Loucy (cell line): ENCODE measurements at regions not wholly inside any gene's neighbourhood (a gene's known extent, or its start where the extent isn't known, plus 50 kb on each side); places are given as distances from the start of the nearest gene placed in this dataset.
"Not testable (repeated sequence)": the region's sequence is repeated elsewhere in the genome, so short reads cannot be mapped to it uniquely, and the experiment has no call there.

Experiments
- H2AFZ ChIP-seq: fragments of 200-600 bp; sonication (generic); 2 replicates; pipeline ENCODE4 v1.6.0; 2016; ENCODE audit warnings: antibody characterized with exemption, mild to moderate bottlenecking, low read length, moderate library complexity
- H3F3A ChIP-seq: fragments of 200-600 bp; 2 replicates; pipeline ENCODE4 v1.6.0; 2016; ENCODE audit warnings: antibody characterized with exemption, low read depth, mild to moderate bottlenecking
- H3K27me3 ChIP-seq: fragments of 200-600 bp; sonication (generic); 2 replicates; pipeline ENCODE4 v1.6.1; 2014; ENCODE audit warnings: low read length, mild to moderate bottlenecking; ENCODE audit not compliant: insufficient read depth, poor library complexity, severe bottlenecking
- H3K36me3 ChIP-seq: fragments of 200-600 bp; sonication (generic); 2 replicates; pipeline ENCODE4 v1.6.1; 2016; ENCODE audit warnings: low read length; ENCODE audit not compliant: insufficient read depth
- H3K4me1 ChIP-seq: fragments of 200-600 bp; sonication (generic); 2 replicates; pipeline ENCODE4 v1.5.1; 2014; ENCODE audit warnings: low read length, mild to moderate bottlenecking; ENCODE audit not compliant: insufficient read depth, poor library complexity, severe bottlenecking
- H3K4me2 ChIP-seq: fragments of 200-600 bp; sonication (generic); 2 replicates; pipeline ENCODE4 v1.6.0; 2014; ENCODE audit warnings: antibody characterized with exemption, low read length, low read depth, mild to moderate bottlenecking; ENCODE audit not compliant: poor library complexity, severe bottlenecking
- H3K4me3 ChIP-seq: fragments of 200-600 bp; sonication (generic); 2 replicates; pipeline ENCODE4 v1.5.1; 2014; ENCODE audit warnings: low read length, mild to moderate bottlenecking, mixed read lengths; ENCODE audit not compliant: poor library complexity, severe bottlenecking
- H3K79me2 ChIP-seq: fragments of 200-600 bp; sonication (generic); 2 replicates; pipeline ENCODE4 v1.6.1; 2014; ENCODE audit warnings: low read length; ENCODE audit not compliant: insufficient read depth
- H3K9ac ChIP-seq: fragments of 200-600 bp; sonication (generic); 2 replicates; pipeline ENCODE4 v1.6.0; 2014; ENCODE audit warnings: mild to moderate bottlenecking, low read depth, low read length, moderate library complexity; ENCODE audit not compliant: poor library complexity, severe bottlenecking
- H3K9me2 ChIP-seq: fragments of 200-600 bp; sonication (generic); replicated peaks from 2 replicates; pipeline ENCODE4 v1.6.1; 2016; ENCODE audit warnings: low read depth, low read length, mixed read lengths
- H3K9me3 ChIP-seq: fragments of 200-600 bp; sonication (generic); 2 replicates; pipeline ENCODE4 v1.6.1; 2014; ENCODE audit warnings: mild to moderate bottlenecking, antibody characterized with exemption, low read length, low read depth; ENCODE audit not compliant: insufficient read depth
- H4K20me1 ChIP-seq: fragments of 200-600 bp; sonication (generic); 2 replicates; pipeline ENCODE4 v1.6.0; 2014; ENCODE audit warnings: antibody characterized with exemption, low read length, mild to moderate bottlenecking; ENCODE audit not compliant: insufficient read depth, poor library complexity, severe bottlenecking

DNA sequence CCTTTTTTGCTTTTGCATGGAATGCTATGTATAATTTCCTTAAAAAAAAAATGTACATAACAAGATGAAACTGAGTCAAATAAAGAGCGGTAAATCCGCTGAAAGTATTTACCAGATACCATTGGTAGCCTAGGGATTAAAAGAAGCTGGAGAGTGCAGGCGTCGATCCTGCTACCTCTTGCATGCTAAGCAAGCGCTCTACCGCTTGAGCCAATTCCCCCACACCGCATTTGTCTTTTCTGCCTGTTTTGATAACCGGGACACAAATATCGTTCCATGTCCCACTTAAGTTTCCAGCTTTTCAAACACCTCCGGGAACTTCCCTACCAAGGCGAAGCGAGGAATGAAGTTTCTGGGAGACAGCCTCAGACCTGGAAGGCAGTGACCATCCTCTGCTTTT is 113.9 kb upstream of the ZNF322 start:
- H3K9ac ChIP-seq, result not testable (repeated sequence)

DNA sequence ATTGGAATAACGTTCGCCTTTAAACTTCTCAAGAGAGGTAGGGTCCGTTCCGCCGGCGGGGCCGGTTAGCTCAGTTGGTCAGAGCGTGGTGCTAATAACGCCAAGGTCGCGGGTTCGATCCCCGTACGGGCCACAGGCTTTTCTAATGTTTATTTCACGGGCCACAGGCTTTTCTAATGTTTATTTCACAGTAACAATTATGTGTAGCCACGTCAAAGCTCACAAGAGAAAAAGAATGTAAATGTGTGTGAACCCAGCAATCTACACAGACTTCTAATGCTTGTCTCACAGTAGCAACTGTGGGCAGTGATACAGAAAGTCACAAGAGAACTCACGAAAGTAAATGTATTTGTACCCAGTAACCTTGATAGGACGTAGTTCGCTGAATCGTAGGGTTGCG is 121.0 kb upstream of the ZNF322 start:
- not testable (repeated sequence) for H3K4me1 ChIP-seq, H3K4me2 ChIP-seq, H3K9me2 ChIP-seq, H4K20me1 ChIP-seq, H3K27me3 ChIP-seq, H3K79me2 ChIP-seq, H3K9ac ChIP-seq, H3F3A ChIP-seq, H3K36me3 ChIP-seq, H3K9me3 ChIP-seq, H3K4me3 ChIP-seq, H2AFZ ChIP-seq

More for the DNA sequence above, 113.9 kb upstream of the ZNF322 start:
- not testable (repeated sequence) for H3F3A ChIP-seq, H3K9me3 ChIP-seq, H3K9me2 ChIP-seq, H3K79me2 ChIP-seq, H3K36me3 ChIP-seq, H3K27me3 ChIP-seq, H3K4me3 ChIP-seq, H2AFZ ChIP-seq, H3K4me1 ChIP-seq, H3K4me2 ChIP-seq, H4K20me1 ChIP-seq

DNA sequence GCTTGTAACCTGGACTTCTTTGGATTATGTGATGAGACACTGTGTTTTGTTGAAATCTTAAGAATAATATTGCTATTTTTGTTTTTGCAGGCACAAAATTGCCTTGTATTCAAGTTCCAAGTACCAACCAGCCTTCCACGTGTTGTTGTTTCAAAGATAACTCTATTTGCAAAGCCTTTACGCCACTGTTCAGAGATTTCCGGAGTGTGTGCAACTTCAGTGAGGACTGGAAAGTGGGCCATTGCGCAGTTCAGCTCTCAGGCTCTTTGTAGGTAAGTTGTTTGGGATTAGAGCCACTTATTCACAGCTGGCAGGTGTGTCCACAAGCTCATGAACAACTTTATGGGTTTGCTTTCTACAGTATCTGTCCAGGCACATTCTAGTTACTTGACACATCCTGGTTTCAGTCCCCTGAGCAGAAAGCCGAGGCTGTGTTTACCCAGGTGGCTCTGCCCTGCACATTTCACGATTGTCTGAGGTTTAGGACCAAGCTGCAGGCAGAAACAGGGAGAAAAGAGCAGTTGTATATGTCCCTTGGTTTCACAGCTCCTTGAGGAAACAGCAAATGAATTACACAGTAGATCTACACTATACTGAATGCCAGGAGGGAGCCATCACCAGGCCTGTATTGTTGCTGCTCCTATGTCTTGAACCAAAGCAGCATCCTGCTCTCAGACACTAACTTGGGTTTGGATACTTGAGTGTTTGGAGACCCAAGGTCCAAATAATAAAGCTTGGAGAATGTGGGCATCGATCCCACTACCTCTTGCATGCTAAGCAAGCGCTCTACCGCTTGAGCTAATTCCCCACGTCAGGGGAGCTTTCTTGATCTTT is 136.1 kb upstream of the ZNF322 start:
- not testable (repeated sequence) for H3K79me2 ChIP-seq, H3K4me1 ChIP-seq

DNA sequence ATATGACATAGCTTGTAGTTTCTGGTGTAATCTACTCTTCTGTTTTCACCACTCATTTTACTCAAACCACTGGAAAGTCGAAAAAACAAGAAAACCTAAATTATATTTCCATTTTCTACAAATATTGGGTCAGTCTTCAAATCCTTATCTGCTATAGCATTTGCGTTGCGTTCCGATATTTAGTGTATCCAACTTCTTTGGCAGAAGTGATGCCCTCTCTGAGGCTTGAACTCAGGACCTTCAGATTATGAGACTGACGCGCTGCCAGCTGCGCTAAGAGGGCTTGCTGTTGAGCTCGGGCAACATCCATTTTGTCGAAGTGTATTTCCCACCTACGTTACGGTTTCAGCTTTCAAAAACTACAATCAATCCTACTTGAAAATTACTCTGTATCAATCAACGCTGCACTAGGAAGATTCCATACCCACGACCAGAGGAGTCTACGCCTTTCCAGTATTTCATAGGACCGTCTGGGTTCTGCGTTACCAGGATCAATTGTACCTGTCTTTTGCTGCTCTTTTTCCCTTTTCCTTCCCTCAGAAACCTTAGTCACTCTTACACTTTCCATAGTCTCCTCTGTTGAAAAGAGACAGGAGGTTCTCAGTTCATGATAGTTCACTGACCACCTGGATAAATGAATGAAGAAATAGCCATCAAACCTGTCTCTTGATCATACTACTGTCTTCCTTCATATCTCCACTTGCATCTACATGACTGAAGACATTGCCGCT is 140.5 kb upstream of the ZNF322 start:
- not testable (repeated sequence) for H3K9me2 ChIP-seq, H3K9me3 ChIP-seq, H3K4me3 ChIP-seq, H3K9ac ChIP-seq, H3K4me1 ChIP-seq, H3K27me3 ChIP-seq, H3K36me3 ChIP-seq, H3F3A ChIP-seq, H4K20me1 ChIP-seq, H3K4me2 ChIP-seq, H2AFZ ChIP-seq, H3K79me2 ChIP-seq

More for the DNA sequence above, 136.1 kb upstream of the ZNF322 start:
- H3K9me2 ChIP-seq, H3F3A ChIP-seq, H2AFZ ChIP-seq, H3K9ac ChIP-seq, H3K36me3 ChIP-seq, H3K9me3 ChIP-seq, H4K20me1 ChIP-seq, H3K4me3 ChIP-seq, H3K27me3 ChIP-seq, H3K4me2 ChIP-seq: not testable (repeated sequence)

DNA sequence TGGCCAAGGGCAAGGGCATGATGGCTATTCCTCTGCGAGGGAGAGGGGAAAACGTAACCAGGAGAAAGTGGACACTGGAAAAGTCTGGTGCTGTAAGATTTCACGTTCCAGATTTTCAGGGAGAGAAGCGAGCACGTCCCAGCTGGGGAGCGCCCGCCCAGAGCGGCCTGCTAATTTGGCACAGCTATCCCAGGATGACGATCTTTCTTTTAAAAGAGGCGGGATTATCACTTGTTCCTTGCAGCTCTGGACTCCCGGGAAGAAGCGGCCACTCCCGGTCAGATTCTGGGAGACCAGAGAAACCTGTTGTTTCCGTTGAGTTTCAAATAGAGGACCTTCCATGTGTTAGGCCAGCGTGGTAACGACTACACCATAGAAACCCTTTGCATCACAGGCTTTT is 144.2 kb upstream of the ZNF322 start:
- not testable (repeated sequence) for H3K4me1 ChIP-seq, H3K9ac ChIP-seq, H3F3A ChIP-seq, H3K79me2 ChIP-seq, H2AFZ ChIP-seq, H3K9me3 ChIP-seq, H3K27me3 ChIP-seq, H3K36me3 ChIP-seq, H4K20me1 ChIP-seq, H3K9me2 ChIP-seq, H3K4me3 ChIP-seq, H3K4me2 ChIP-seq

DNA sequence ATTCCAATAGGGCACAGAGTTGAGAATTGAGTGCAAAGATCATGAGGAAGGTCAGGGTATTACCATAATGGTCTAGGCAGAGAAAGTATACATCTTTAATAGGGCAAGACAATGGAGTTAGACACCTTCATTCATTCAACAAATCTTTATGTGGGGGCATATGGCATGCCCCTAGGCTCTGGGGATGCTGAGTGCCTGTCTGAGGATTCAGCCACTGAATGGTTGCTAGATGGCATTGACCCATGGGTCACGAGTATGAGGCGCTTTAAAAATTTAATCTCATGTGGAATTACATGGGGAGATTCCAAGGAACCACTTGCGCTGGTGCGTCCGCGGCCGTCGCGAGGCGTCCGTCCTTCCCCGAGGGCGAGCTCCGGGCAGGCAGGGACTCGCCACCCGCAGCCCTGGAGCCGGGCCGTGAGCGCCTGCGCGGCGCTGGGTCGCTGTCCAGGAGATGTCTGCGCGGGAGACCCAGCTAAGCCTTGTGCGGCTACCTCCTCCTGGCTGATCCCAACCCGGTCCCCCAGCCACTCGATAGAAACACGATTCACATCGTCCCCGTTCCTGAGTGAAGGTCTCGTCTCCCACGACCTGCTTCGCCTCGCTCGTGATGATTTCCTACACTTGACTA is 152.1 kb upstream of the ZNF322 start:
- H3K4me1 ChIP-seq, H3K9ac ChIP-seq, H4K20me1 ChIP-seq, H3K4me2 ChIP-seq, H3F3A ChIP-seq, H2AFZ ChIP-seq, H3K4me3 ChIP-seq, H3K79me2 ChIP-seq, H3K36me3 ChIP-seq, H3K27me3 ChIP-seq, H3K9me2 ChIP-seq, H3K9me3 ChIP-seq: not testable (repeated sequence)

DNA sequence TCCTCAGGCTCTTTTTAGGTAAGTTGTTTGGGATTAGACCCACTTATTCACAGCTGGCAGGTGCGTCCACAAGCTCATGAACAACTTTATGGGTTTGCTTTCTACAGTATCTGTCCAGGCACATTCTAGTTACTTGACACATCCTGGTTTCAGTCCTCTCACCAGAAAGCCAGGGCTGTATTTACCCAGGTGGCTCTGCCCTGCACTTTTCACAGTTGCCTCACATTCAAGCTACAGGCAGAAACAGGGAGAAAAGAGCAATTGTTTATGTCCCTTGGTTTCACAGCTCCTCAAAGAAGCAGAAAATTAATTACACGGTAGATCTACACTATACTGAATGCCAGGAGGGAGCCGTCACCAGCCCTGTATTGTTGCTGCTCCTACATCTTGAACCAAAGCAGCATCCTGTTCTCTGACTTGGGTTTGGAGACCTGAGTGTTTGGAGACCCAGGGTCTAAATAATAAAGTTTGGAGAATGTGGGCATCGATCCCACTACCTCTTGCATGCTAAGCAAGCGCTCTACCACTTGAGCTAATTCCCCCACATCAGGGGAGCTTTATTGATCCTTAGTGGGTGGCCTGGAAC is 159.2 kb upstream of the ZNF322 start:
- not testable (repeated sequence) for H3K36me3 ChIP-seq, H3K4me1 ChIP-seq, H3K9me3 ChIP-seq, H3K4me2 ChIP-seq, H3K79me2 ChIP-seq, H3K9me2 ChIP-seq, H3K27me3 ChIP-seq, H3F3A ChIP-seq, H2AFZ ChIP-seq, H3K4me3 ChIP-seq, H3K9ac ChIP-seq, H4K20me1 ChIP-seq
